ENCODE measurements at regions not wholly inside any gene's neighbourhood (a gene's known extent, or its start where the extent isn't known, plus 50 kb on each side); places are given as distances from the start of the nearest gene placed in this dataset.

GRCh38 chr16:6510261-6510660 lies 822.4 kb upstream of the RBFOX1 start:
- no peaks in the 10 kb centered on the region for H4K20me1 ChIP-seq (replicated peaks; ENCODE audit: insufficient read depth)
- DNase-seq (ENCODE audit: low spot score) (no peak), ATAC-seq (no peak)
- H2AFZ ChIP-seq: no peak overlapping the region
- TF ChIP-seq EZH2phosphoT487 (IDR thresholded peaks at IDR 0.05; ENCODE audit: unreplicated experiment) (no peak), EZH2 (IDR thresholded peaks at IDR 0.05; ENCODE audit: low read depth, unreplicated experiment) (no peak), ZNF462 (CRISPR knock-in tag; IDR thresholded peaks at IDR 0.05) (no peak)
- Mint-ChIP-seq H3K4me3 (no peak overlapping the region), H3K36me3 (ENCODE audit: low read depth) (no peaks in the 10 kb centered on the region), H3K4me1 (no peaks in the 10 kb centered on the region), H3K27ac (no peak overlapping the region), H3K27me3 (ENCODE audit: insufficient read depth, low read depth, poor library complexity) (peaks cover 2% of the 10 kb centered on the region), H3K9me3 (peaks cover 5% of the 10 kb centered on the region; the same call in 2 of the 3 replicates)
- H3K4me2 ChIP-seq: no peak overlapping the region
- no peaks in the 10 kb centered on the region for H3K4me1 ChIP-seq (ENCODE audit: insufficient read depth)
- no peaks in the 10 kb centered on the region for H3K36me3 ChIP-seq (ENCODE audit: insufficient read depth)
- no peak overlapping the region for H3K4me3 ChIP-seq
- no peaks in the 10 kb centered on the region for H3K27me3 ChIP-seq (ENCODE audit: insufficient read depth)
- no peaks in the 10 kb centered on the region for H3K9me2 ChIP-seq (ENCODE audit: insufficient read depth)
- no peaks in the 10 kb centered on the region for H3F3A ChIP-seq (replicated peaks; ENCODE audit: low read depth)
- H3K79me2 ChIP-seq (replicated peaks; ENCODE audit: insufficient read depth): no peaks in the 10 kb centered on the region
- H3K27ac ChIP-seq (ENCODE audit: low read depth): no peak overlapping the region

- Mint-ChIP-seq H3K9me3 (no peaks in the 10 kb centered on the region), H3K27ac (no peak overlapping the region), H3K4me3 (no peak overlapping the region), H3K4me1 (peaks cover 5% of the 10 kb centered on the region; the same call in 2 of the 3 replicates), H3K27me3 (ENCODE audit: insufficient read depth, low read depth, poor library complexity) (peaks cover 3% of the 10 kb centered on the region), H3K36me3 (ENCODE audit: low read depth) (no peaks in the 10 kb centered on the region; the same call in 2 of the 3 replicates)
- Histone ChIP-seq H3F3A (replicated peaks; ENCODE audit: low read depth) (no peaks in the 10 kb centered on the region), H3K4me1 (ENCODE audit: insufficient read depth) (no peaks in the 10 kb centered on the region), H4K20me1 (replicated peaks; ENCODE audit: insufficient read depth) (no peaks in the 10 kb centered on the region), H3K27me3 (ENCODE audit: insufficient read depth) (no peaks in the 10 kb centered on the region), H2AFZ (no peak overlapping the region), H3K4me3 (no peak overlapping the region), H3K27ac (ENCODE audit: low read depth) (no peak overlapping the region), H3K4me2 (no peak overlapping the region), H3K9me2 (ENCODE audit: insufficient read depth) (no peaks in the 10 kb centered on the region), H3K36me3 (ENCODE audit: insufficient read depth) (no peaks in the 10 kb centered on the region), H3K79me2 (replicated peaks; ENCODE audit: insufficient read depth) (no peaks in the 10 kb centered on the region)
- ATAC-seq (no peak), DNase-seq (ENCODE audit: low spot score) (no peak)
- no peak for TF ChIP-seq CTCF (conservative IDR thresholded peaks at IDR 0.05; ENCODE audit: low read depth in 2 of 2)
- TF ChIP-seq ZNF331 (CRISPR knock-in tag; IDR thresholded peaks at IDR 0.05; ENCODE audit: low read depth): no peak
- TF ChIP-seq REST (IDR thresholded peaks at IDR 0.05; ENCODE audit: unreplicated experiment): no peak
- TF ChIP-seq JUNB (IDR thresholded peaks at IDR 0.05; ENCODE audit: unreplicated experiment): no peak
These were observed 833.2 kb upstream of the RBFOX1 start for GRCh38 chr16:6499413-6499812.
